ENCODE measurements at regions not wholly inside any gene's neighbourhood (a gene's known extent, or its start where the extent isn't known, plus 50 kb on each side); places are given as distances from the start of the nearest gene placed in this dataset.

- TF ChIP-seq POLR2A (IDR thresholded peaks at IDR 0.05) (no peak), CTCF (IDR thresholded peaks at IDR 0.05 in 8 of 11, conservative IDR thresholded peaks at IDR 0.05 in 3 of 11) (no peak), POLR2AphosphoS5 (IDR thresholded peaks at IDR 0.05) (no peak)
Measured at GRCh38 chr14:71666571-71667145, 265.6 kb upstream of the RGS6 start.
